ENCODE measurements at regions not wholly inside any gene's neighbourhood (a gene's known extent, or its start where the extent isn't known, plus 50 kb on each side); places are given as distances from the start of the nearest gene placed in this dataset.
A peak's percentile ranks its signal among the peaks of the same experiment; 100 is the strongest.

DNA sequence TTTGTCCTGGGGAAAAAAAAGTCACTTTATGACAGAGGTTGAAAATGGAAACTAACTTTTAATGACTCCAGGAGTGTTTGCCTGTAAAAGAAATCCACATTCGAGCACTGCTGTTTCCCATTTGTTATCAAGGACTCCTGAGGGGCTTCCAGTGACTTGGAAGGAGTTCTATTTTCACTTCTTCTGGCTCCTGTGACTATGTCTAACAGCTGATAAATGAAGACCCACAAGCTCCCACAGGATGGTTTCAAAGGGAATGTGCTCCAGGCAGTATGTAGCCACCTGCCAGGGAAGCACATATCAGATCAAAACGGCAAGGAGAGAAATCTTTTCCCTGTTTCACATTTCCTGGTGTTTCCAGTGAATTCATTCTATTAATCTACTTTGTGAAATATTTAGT is 159.8 kb upstream of the FAM241A start:
- Histone ChIP-seq H3K4me3 (peak overlapping the region; percentile 3), H3K36me3 (no peaks in the 10 kb centered on the region), H3K9me3 (no peaks in the 10 kb centered on the region), H3K27ac (no peak overlapping the region), H3K27me3 (no peaks in the 10 kb centered on the region), H3K4me1 (ENCODE audit: insufficient read depth) (no peaks in the 10 kb centered on the region)
- intact Hi-C loops (cut with DNase I): no loop called here
- no peak for TF ChIP-seq EP300 (IDR thresholded peaks at IDR 0.05)
- TF ChIP-seq, protein P1, sequence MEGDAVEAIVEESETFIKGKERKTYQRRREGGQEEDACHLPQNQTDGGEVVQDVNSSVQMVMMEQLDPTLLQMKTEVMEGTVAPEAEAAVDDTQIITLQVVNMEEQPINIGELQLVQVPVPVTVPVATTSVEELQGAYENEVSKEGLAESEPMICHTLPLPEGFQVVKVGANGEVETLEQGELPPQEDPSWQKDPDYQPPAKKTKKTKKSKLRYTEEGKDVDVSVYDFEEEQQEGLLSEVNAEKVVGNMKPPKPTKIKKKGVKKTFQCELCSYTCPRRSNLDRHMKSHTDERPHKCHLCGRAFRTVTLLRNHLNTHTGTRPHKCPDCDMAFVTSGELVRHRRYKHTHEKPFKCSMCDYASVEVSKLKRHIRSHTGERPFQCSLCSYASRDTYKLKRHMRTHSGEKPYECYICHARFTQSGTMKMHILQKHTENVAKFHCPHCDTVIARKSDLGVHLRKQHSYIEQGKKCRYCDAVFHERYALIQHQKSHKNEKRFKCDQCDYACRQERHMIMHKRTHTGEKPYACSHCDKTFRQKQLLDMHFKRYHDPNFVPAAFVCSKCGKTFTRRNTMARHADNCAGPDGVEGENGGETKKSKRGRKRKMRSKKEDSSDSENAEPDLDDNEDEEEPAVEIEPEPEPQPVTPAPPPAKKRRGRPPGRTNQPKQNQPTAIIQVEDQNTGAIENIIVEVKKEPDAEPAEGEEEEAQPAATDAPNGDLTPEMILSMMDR (IDR thresholded peaks at IDR 0.05): no peak
- TF ChIP-seq POLR2A (IDR thresholded peaks at IDR 0.05): no peak
- DNase-seq: no peak
- 1 to 2% (median 2%) methylated on average over 2 of the region's 2 CpGs for WGBS, 3 donors

DNA sequence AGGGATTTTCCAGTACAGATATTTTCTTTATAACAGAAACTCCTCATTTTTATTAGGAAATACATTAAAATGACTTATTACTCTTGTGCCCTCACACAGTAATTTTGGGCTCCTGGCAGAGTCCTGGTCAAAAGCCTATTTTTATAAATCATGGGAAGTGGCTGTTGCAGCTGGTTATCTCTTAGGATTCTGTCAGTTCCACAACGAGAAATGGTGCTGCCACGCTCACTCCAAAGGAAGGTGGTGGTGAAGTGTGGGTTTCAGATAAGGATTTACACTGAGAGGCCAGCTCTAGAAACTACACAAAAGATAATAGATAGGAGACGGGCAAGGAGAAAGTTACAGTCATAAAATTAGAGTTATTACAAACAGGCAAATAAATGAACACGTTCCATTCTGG is 159.2 kb upstream of the FAM241A start:
- Histone ChIP-seq H3K4me3 (no peak overlapping the region), H3K27ac (no peak overlapping the region), H3K4me1 (ENCODE audit: insufficient read depth) (no peaks in the 10 kb centered on the region), H3K27me3 (no peaks in the 10 kb centered on the region), H3K9me3 (no peaks in the 10 kb centered on the region), H3K36me3 (no peaks in the 10 kb centered on the region)
- no peak for TF ChIP-seq POLR2A (IDR thresholded peaks at IDR 0.05)
- no peak for TF ChIP-seq EP300 (IDR thresholded peaks at IDR 0.05)
- TF ChIP-seq, protein P1 (IDR thresholded peaks at IDR 0.05): no peak
- DNase-seq: no peak
- intact Hi-C loops (cut with DNase I): no loop called here
- WGBS, 3 donors: 11 to 22% (median 21%) methylated on average over 4 of the region's 4 CpGs

DNA sequence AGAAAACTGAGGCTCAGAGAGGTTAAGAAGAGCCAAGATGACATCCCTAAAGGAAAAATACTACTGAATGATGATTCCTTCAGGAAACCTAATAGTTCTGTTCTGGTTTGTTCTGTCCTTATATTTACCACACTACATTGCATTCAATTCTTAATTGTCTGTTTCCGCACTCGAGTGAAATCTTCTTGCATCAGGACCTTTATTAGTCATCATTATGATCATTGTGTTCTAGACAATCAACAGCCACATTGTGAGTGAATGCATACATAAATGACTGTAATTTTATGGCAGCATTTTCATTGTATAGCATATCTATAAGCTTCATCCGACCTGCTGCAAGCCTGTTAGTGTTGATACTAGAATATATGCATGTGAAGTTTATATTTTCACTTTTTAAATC is 156.7 kb upstream of the FAM241A start:
- DNase-seq: no peak
- intact Hi-C loops (cut with DNase I): no loop called here
- Histone ChIP-seq H3K27me3 (no peaks in the 10 kb centered on the region), H3K36me3 (no peaks in the 10 kb centered on the region), H3K27ac (no peak overlapping the region), H3K4me3 (no peak overlapping the region), H3K4me1 (ENCODE audit: insufficient read depth) (no peaks in the 10 kb centered on the region), H3K9me3 (no peaks in the 10 kb centered on the region)
- 80 to 85% (median 83%) methylated on average over 3 of the region's 3 CpGs for WGBS, 3 donors
- TF ChIP-seq, protein P1 (IDR thresholded peaks at IDR 0.05): no peak
- no peak for TF ChIP-seq EP300 (IDR thresholded peaks at IDR 0.05)
- TF ChIP-seq POLR2A (IDR thresholded peaks at IDR 0.05): no peak

DNA sequence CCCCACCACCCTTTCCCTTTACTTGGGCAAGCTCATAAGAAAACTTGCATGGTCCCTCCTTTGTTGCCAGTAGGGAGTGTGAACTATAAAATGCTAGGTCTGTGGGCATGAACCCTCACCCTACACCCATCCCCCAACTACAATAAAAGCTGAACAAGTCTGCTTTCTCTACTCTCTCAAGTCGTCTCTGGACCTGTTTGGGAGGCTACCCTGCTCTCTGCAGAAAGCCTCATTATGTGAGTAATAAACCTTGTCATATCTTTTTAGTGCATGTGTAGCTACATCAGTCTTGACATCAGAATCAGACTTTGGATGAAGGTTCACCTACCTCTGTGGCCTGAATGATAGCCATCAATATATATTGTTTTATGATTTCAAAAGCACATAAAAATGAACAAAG is 155.4 kb upstream of the FAM241A start:
- no peak for DNase-seq
- Histone ChIP-seq H3K4me3 (no peak overlapping the region), H3K4me1 (ENCODE audit: insufficient read depth) (no peaks in the 10 kb centered on the region), H3K36me3 (no peaks in the 10 kb centered on the region), H3K27ac (no peak overlapping the region), H3K27me3 (no peaks in the 10 kb centered on the region), H3K9me3 (no peaks in the 10 kb centered on the region)
- intact Hi-C loops (cut with DNase I): no loop called here
- TF ChIP-seq, protein P1 (IDR thresholded peaks at IDR 0.05): no peak
- TF ChIP-seq POLR2A (IDR thresholded peaks at IDR 0.05) (no peak), EP300 (IDR thresholded peaks at IDR 0.05) (no peak)
- WGBS, 3 donors: 38 to 57% (median 40%) methylated on average over 1 of the region's 1 CpG

DNA sequence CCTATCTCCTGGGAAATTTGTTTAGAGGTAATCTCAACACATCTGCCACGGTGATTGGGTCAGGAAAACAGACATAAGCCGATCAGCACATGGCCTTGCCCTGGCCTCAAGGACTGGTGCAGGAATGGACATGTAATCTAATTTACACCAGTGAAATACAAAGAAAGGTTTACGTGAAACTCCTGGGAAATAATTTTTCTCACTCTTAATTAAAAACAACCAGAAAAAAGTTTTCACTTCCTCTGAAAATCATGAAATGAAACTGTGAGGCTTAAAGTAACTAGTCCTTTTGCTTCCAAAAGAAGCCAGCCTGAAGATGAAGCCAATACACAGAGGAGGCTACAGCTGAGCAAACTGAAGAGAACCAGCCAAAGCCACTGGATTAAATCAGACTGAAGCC is 154.1 kb upstream of the FAM241A start:
- Histone ChIP-seq H3K4me3 (no peak overlapping the region), H3K27ac (no peak overlapping the region), H3K4me1 (ENCODE audit: insufficient read depth) (no peaks in the 10 kb centered on the region), H3K36me3 (no peaks in the 10 kb centered on the region), H3K27me3 (no peaks in the 10 kb centered on the region), H3K9me3 (no peaks in the 10 kb centered on the region)
- WGBS, 3 donors: 53 to 69% (median 54%) methylated on average over 3 of the region's 3 CpGs
- TF ChIP-seq POLR2A (IDR thresholded peaks at IDR 0.05): no peak
- TF ChIP-seq EP300 (IDR thresholded peaks at IDR 0.05): no peak
- TF ChIP-seq, protein P1 (IDR thresholded peaks at IDR 0.05): no peak
- intact Hi-C loops (cut with DNase I): no loop called here
- no peak for DNase-seq
